ENCODE measurements at regions not wholly inside any gene's neighbourhood (a gene's known extent, or its start where the extent isn't known, plus 50 kb on each side); places are given as distances from the start of the nearest gene placed in this dataset.
A peak's percentile ranks its signal among the peaks of the same experiment; 100 is the strongest.

GRCh38 chr11:114758627-114759026, 80.3 kb downstream of the NXPE2 start:
- H3K4me3 ChIP-seq (replicated peaks; ENCODE audit: low read depth, low read length): no peak overlapping the region
- DNase-seq (ENCODE audit: extremely low read depth, insufficient read length): no peak
- H3K27me3 ChIP-seq (replicated peaks; ENCODE audit: control insufficient read depth, insufficient read depth, low read length): no peaks in the 10 kb centered on the region
- TF ChIP-seq, protein P1, sequence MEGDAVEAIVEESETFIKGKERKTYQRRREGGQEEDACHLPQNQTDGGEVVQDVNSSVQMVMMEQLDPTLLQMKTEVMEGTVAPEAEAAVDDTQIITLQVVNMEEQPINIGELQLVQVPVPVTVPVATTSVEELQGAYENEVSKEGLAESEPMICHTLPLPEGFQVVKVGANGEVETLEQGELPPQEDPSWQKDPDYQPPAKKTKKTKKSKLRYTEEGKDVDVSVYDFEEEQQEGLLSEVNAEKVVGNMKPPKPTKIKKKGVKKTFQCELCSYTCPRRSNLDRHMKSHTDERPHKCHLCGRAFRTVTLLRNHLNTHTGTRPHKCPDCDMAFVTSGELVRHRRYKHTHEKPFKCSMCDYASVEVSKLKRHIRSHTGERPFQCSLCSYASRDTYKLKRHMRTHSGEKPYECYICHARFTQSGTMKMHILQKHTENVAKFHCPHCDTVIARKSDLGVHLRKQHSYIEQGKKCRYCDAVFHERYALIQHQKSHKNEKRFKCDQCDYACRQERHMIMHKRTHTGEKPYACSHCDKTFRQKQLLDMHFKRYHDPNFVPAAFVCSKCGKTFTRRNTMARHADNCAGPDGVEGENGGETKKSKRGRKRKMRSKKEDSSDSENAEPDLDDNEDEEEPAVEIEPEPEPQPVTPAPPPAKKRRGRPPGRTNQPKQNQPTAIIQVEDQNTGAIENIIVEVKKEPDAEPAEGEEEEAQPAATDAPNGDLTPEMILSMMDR (IDR thresholded peaks at IDR 0.05; ENCODE audit: insufficient read depth, low read length, poor library complexity, severe bottlenecking): no peak
- no peaks in the 10 kb centered on the region for H3K36me3 ChIP-seq (ENCODE audit: control insufficient read depth, insufficient read depth, low read length)

GRCh38 chr11:114762408-114762807, 84.1 kb downstream of the NXPE2 start:
- DNase-seq (ENCODE audit: extremely low read depth, insufficient read length): no peak
- H3K4me3 ChIP-seq (replicated peaks; ENCODE audit: low read depth, low read length): no peak overlapping the region
- TF ChIP-seq, protein P1 (IDR thresholded peaks at IDR 0.05; ENCODE audit: insufficient read depth, low read length, poor library complexity, severe bottlenecking): peak; percentile 58
- H3K36me3 ChIP-seq (ENCODE audit: control insufficient read depth, insufficient read depth, low read length): no peaks in the 10 kb centered on the region
- no peaks in the 10 kb centered on the region for H3K27me3 ChIP-seq (replicated peaks; ENCODE audit: control insufficient read depth, insufficient read depth, low read length)

DNA sequence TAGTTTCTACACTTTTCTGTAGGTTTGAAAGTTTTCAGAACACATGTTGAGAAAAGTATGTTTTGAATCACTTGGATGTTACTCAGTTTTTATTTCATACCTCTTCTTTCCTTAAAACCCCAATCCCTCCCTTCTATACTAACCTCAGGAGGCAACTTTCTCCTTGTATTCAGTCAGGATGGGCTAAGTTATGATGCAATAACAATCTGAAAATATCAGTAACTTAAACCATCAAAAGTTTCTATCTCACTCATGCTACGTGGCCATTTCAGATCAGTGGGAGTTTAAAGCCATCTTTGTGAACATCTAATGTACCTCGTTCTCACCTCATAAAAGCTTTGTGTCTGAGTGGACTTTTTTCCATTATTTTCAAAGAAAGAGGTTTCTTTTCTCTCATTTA, 86.2 kb downstream of the NXPE2 start:
- DNase-seq (ENCODE audit: extremely low read depth, insufficient read length): no peak
- Histone ChIP-seq H3K36me3 (ENCODE audit: control insufficient read depth, insufficient read depth, low read length) (no peaks in the 10 kb centered on the region), H3K4me3 (replicated peaks; ENCODE audit: low read depth, low read length) (no peak overlapping the region), H3K27me3 (replicated peaks; ENCODE audit: control insufficient read depth, insufficient read depth, low read length) (no peaks in the 10 kb centered on the region)
- TF ChIP-seq, protein P1 (IDR thresholded peaks at IDR 0.05; ENCODE audit: insufficient read depth, low read length, poor library complexity, severe bottlenecking): no peak

- Histone ChIP-seq H3K4me3 (replicated peaks; ENCODE audit: low read depth, low read length) (no peak overlapping the region), H3K36me3 (ENCODE audit: control insufficient read depth, insufficient read depth, low read length) (no peaks in the 10 kb centered on the region), H3K27me3 (replicated peaks; ENCODE audit: control insufficient read depth, insufficient read depth, low read length) (no peaks in the 10 kb centered on the region)
- TF ChIP-seq, protein P1 (IDR thresholded peaks at IDR 0.05; ENCODE audit: insufficient read depth, low read length, poor library complexity, severe bottlenecking): no peak
- no peak for DNase-seq (ENCODE audit: extremely low read depth, insufficient read length)
Observed at GRCh38 chr11:114771172-114771571, 92.8 kb downstream of the NXPE2 start.

GRCh38 chr11:114773541-114774338, 95.4 kb downstream of the NXPE2 start:
- H3K4me3 ChIP-seq (replicated peaks; ENCODE audit: low read depth, low read length): no peak overlapping the region
- no peak for DNase-seq (ENCODE audit: extremely low read depth, insufficient read length)
- TF ChIP-seq, protein P1 (IDR thresholded peaks at IDR 0.05; ENCODE audit: insufficient read depth, low read length, poor library complexity, severe bottlenecking): no peak
- H3K36me3 ChIP-seq (ENCODE audit: control insufficient read depth, insufficient read depth, low read length): no peaks in the 10 kb centered on the region
- no peaks in the 10 kb centered on the region for H3K27me3 ChIP-seq (replicated peaks; ENCODE audit: control insufficient read depth, insufficient read depth, low read length)
